ENCODE measurements at regions not wholly inside any gene's neighbourhood (a gene's known extent, or its start where the extent isn't known, plus 50 kb on each side); places are given as distances from the start of the nearest gene placed in this dataset.

GRCh38 chr6:11833626-11834592 is 55.3 kb upstream of the ADTRP start (continued):
- TF ChIP-seq JUND (IDR thresholded peaks at IDR 0.05; ENCODE audit: borderline replicate concordance, low read depth, low read length) (peak; percentile 43; the same call in 1 of the 2 replicates), JUND (tag; IDR thresholded peaks at IDR 0.05; ENCODE audit: borderline replicate concordance, low read depth, low read length) (peak; percentile 66; the same call in 2 of the 3 replicates), SMARCC2 (IDR thresholded peaks at IDR 0.05; ENCODE audit: low read depth) (peak; percentile 77; the same call in 1 of the 2 replicates)
- TF ChIP-seq, protein P1, sequence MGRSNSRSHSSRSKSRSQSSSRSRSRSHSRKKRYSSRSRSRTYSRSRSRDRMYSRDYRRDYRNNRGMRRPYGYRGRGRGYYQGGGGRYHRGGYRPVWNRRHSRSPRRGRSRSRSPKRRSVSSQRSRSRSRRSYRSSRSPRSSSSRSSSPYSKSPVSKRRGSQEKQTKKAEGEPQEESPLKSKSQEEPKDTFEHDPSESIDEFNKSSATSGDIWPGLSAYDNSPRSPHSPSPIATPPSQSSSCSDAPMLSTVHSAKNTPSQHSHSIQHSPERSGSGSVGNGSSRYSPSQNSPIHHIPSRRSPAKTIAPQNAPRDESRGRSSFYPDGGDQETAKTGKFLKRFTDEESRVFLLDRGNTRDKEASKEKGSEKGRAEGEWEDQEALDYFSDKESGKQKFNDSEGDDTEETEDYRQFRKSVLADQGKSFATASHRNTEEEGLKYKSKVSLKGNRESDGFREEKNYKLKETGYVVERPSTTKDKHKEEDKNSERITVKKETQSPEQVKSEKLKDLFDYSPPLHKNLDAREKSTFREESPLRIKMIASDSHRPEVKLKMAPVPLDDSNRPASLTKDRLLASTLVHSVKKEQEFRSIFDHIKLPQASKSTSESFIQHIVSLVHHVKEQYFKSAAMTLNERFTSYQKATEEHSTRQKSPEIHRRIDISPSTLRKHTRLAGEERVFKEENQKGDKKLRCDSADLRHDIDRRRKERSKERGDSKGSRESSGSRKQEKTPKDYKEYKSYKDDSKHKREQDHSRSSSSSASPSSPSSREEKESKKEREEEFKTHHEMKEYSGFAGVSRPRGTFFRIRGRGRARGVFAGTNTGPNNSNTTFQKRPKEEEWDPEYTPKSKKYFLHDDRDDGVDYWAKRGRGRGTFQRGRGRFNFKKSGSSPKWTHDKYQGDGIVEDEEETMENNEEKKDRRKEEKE (IDR thresholded peaks at IDR 0.05; ENCODE audit: borderline replicate concordance in 1 of 2, control insufficient read depth in 1 of 2, low read depth in 2 of 2, low read length in 1 of 2) = 0 out of 4 replicates have a peak, but pooled peaks of 1 of the 2 experiments have one; percentile 23

- CTCF ChIA-PET (ENCODE audit: low intra/inter-chr PET ratio) = no interaction called here
Measured at GRCh38 chr6:11831653-11832052, 53.0 kb upstream of the ADTRP start.

More at GRCh38 chr6:11831653-11832052, 53.0 kb upstream of the ADTRP start:
- no peaks in the 10 kb centered on the region for H3K79me2 ChIP-seq (ENCODE audit: control insufficient read depth, insufficient read depth, low read length)
- H4K20me1 ChIP-seq (replicated peaks; ENCODE audit: control insufficient read depth, insufficient read depth, low read length) = no peaks in the 10 kb centered on the region
- no peak for FAIRE-seq
- in situ Hi-C loops (cut with MboI) (no loop called here), intact Hi-C loops (cut with micrococcal nuclease) (loop anchor here (5.0 kb wide), 2 partner anchors 101 to 176 kb away; no protein-coding TSS in a partner anchor)
- H3K4me3 ChIP-seq = no peak overlapping the region
- WGBS (ENCODE audit: insufficient coverage, low coverage, missing lambda C conversion rate) = 92% methylated on average over 14 of the region's 17 CpGs
- no TSS peak for BruUV-seq (replicated peaks)
- H3K36me3 ChIP-seq (ENCODE audit: control insufficient read depth, insufficient read depth, low read length) = no peaks in the 10 kb centered on the region
- no peak for ATAC-seq
- POLR2A ChIA-PET = no interaction called here
- H2AFZ ChIP-seq (ENCODE audit: low read depth, low read length) = peak overlapping the region; percentile 68; the same call in 1 of the 2 replicates
- peaks cover 14 to 33% of the 10 kb centered on the region in 2 experiments; a peak in 4 of 5 replicates for H3K4me1 ChIP-seq (replicated peaks in 1 of 2; ENCODE audit: control insufficient read depth in 2 of 2, insufficient read depth in 2 of 2, low read length in 2 of 2)
- no peak overlapping the region for H3K27ac ChIP-seq (ENCODE audit: extremely low read depth, low read depth, low read length)
- H3K4me2 ChIP-seq (ENCODE audit: insufficient read depth, low read length) = no peak overlapping the region
- H3K9ac ChIP-seq (ENCODE audit: insufficient read depth in 1 of 2, low read depth in 2 of 2, low read length in 2 of 2) = no peak overlapping the region
- H3K9me3 ChIP-seq (replicated peaks; ENCODE audit: control insufficient read depth, insufficient read depth, low read depth, low read length) = 0 out of 2 replicates have a peak, but pooled peaks cover 4% of the 10 kb centered on the region
- no peaks in the 10 kb centered on the region for H3K27me3 ChIP-seq (ENCODE audit: control insufficient read depth in 2 of 2, insufficient read depth in 2 of 2, low read length in 2 of 2)
- no peak for DNase-seq (ENCODE audit: extremely low read depth in 1 of 4, low spot score in 3 of 4)
- no peaks in the 10 kb centered on the region for H3K9me1 ChIP-seq (ENCODE audit: control insufficient read depth, insufficient read depth, low read length)
- no peak for TF ChIP-seq ZNF175 (CRISPR knock-in tag; IDR thresholded peaks at IDR 0.05; ENCODE audit: low read depth)
- TF ChIP-seq, protein P2, sequence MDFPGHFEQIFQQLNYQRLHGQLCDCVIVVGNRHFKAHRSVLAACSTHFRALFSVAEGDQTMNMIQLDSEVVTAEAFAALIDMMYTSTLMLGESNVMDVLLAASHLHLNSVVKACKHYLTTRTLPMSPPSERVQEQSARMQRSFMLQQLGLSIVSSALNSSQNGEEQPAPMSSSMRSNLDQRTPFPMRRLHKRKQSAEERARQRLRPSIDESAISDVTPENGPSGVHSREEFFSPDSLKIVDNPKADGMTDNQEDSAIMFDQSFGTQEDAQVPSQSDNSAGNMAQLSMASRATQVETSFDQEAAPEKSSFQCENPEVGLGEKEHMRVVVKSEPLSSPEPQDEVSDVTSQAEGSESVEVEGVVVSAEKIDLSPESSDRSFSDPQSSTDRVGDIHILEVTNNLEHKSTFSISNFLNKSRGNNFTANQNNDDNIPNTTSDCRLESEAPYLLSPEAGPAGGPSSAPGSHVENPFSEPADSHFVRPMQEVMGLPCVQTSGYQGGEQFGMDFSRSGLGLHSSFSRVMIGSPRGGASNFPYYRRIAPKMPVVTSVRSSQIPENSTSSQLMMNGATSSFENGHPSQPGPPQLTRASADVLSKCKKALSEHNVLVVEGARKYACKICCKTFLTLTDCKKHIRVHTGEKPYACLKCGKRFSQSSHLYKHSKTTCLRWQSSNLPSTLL (IDR thresholded peaks at IDR 0.05) = peak; percentile 17; the same call in 1 of the 2 replicates

All from K562 (cell line).